ENCODE measurements at regions not wholly inside any gene's neighbourhood (a gene's known extent, or its start where the extent isn't known, plus 50 kb on each side); places are given as distances from the start of the nearest gene placed in this dataset.

- no peak for DNase-seq
These were observed 72.3 kb upstream of the LEP start for GRCh38 chr7:128168667-128169210.

- DNase-seq = no peak
These were observed 70.6 kb upstream of the LEP start for GRCh38 chr7:128170461-128170860.

GRCh38 chr7:128171342-128171918 lies 69.6 kb upstream of the LEP start:
- no peak for DNase-seq

GRCh38 chr7:128172151-128172550 lies 68.9 kb upstream of the LEP start:
- DNase-seq = no peak

- no peak for DNase-seq
These were observed 68.1 kb upstream of the LEP start for GRCh38 chr7:128172963-128173362.

- DNase-seq = no peak
These were observed 66.7 kb upstream of the LEP start for GRCh38 chr7:128174386-128174785.

- no peak for DNase-seq
These were observed 64.4 kb upstream of the LEP start for GRCh38 chr7:128176696-128177095.

- DNase-seq = no peak
These were observed 63.1 kb upstream of the LEP start for GRCh38 chr7:128177768-128178550.

GRCh38 chr7:128178611-128179010 lies 62.5 kb upstream of the LEP start:
- peak in 1 of 2 donors; percentile 31 for DNase-seq

GRCh38 chr7:128188396-128189230 lies 52.5 kb upstream of the LEP start:
- no peak for DNase-seq

- no peak for DNase-seq
These were observed 51.7 kb upstream of the LEP start for GRCh38 chr7:128189231-128189930.

- no peak for DNase-seq
These were observed 50.9 kb upstream of the LEP start for GRCh38 chr7:128190051-128190647.

- DNase-seq = no peak
These were observed 49.8 kb upstream of the LEP start for GRCh38 chr7:128191136-128191844.

All from CD4-positive, alpha-beta T cell treated with Interferon alpha-2 for 1 hour (primary cell).